Osteocyte (in vitro differentiated cells): ENCODE measurements at regions not wholly inside any gene's neighbourhood (a gene's known extent, or its start where the extent isn't known, plus 50 kb on each side); places are given as distances from the start of the nearest gene placed in this dataset.

Experiments
- DNase-seq: peaks from one replicate; pipeline ENCODE4 v3.0.0; 2021; ENCODE audit warnings: mixed read lengths; ENCODE audit not compliant: unreplicated experiment; ENCODE audit errors: extremely low spot score
- H3K27ac Mint-ChIP-seq: one replicate; pipeline ENCODE4 v1.8.0; 2021; ENCODE audit warnings: mild to moderate bottlenecking, mixed read lengths; ENCODE audit not compliant: unreplicated experiment
- H3K27me3 Mint-ChIP-seq: one replicate; pipeline ENCODE4 v1.8.0; 2021; ENCODE audit warnings: mixed read lengths; ENCODE audit not compliant: unreplicated experiment
- H3K36me3 Mint-ChIP-seq: one replicate; pipeline ENCODE4 v1.8.0; 2021; ENCODE audit warnings: mixed read lengths; ENCODE audit not compliant: unreplicated experiment
- H3K4me1 Mint-ChIP-seq: one replicate; pipeline ENCODE4 v1.8.0; 2021; ENCODE audit warnings: mixed read lengths; ENCODE audit not compliant: unreplicated experiment
- H3K4me3 Mint-ChIP-seq: one replicate; pipeline ENCODE4 v1.8.0; 2021; ENCODE audit warnings: mild to moderate bottlenecking, moderate library complexity, mixed read lengths; ENCODE audit not compliant: unreplicated experiment
- H3K9me3 Mint-ChIP-seq: one replicate; pipeline ENCODE4 v1.8.0; 2021; ENCODE audit warnings: mixed read lengths; ENCODE audit not compliant: unreplicated experiment
- TF ChIP-seq, protein P1 (sequence below): fragments of 200-600 bp; sonication (generic); IDR thresholded peaks from 2 replicates; pipeline ENCODE4 v1.5.0; 2021; ENCODE audit warnings: antibody characterized with exemption, mild to moderate bottlenecking, moderate library complexity

DNA sequence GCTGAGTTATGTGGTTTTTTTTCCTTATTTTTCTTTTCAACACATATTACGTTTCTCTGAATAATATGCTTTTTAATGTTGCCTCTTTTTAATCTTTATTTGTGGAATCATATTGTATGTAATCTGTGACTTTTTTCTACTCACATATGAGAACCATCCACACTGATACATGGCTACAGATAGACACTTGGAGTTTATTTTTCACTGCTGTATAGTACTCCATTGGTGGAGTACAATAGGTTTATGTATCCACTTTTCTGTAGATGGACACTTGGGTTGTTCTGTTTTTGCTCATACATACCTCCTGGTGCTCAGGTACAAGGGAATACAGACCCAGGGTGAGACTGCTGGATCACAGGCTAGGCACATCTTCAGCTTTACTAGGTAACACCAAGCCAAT lies 71.5 kb upstream of the ERG start:
- Mint-ChIP-seq H3K36me3 (peaks cover 17% of the 10 kb centered on the region), H3K4me3 (no peak overlapping the region), H3K27ac (no peak overlapping the region), H3K4me1 (peaks cover 10% of the 10 kb centered on the region), H3K9me3 (no peaks in the 10 kb centered on the region), H3K27me3 (peaks cover 6% of the 10 kb centered on the region)
- TF ChIP-seq, protein P1, sequence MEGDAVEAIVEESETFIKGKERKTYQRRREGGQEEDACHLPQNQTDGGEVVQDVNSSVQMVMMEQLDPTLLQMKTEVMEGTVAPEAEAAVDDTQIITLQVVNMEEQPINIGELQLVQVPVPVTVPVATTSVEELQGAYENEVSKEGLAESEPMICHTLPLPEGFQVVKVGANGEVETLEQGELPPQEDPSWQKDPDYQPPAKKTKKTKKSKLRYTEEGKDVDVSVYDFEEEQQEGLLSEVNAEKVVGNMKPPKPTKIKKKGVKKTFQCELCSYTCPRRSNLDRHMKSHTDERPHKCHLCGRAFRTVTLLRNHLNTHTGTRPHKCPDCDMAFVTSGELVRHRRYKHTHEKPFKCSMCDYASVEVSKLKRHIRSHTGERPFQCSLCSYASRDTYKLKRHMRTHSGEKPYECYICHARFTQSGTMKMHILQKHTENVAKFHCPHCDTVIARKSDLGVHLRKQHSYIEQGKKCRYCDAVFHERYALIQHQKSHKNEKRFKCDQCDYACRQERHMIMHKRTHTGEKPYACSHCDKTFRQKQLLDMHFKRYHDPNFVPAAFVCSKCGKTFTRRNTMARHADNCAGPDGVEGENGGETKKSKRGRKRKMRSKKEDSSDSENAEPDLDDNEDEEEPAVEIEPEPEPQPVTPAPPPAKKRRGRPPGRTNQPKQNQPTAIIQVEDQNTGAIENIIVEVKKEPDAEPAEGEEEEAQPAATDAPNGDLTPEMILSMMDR, result no peak
- no peak for DNase-seq

DNA sequence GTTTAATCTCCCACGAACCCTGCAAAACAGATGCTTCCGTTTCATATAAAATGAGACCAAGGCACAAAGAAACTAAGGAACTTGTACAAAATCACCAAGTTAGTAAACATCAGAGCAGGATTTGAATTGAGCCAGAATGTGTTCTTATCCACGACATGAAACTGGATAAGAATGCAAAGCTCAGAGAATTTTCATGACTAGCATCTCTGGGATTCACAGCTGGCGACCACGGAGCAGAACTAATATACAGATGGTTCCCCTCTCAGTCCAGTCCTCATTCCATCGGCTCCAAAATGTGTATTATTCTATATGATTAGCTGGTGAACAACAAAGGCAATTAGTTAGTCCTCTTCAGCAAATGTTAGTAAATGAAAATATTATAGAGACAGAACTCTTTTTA lies 72.3 kb upstream of the ERG start:
- Mint-ChIP-seq H3K4me1 (peaks cover 10% of the 10 kb centered on the region), H3K36me3 (peaks cover 17% of the 10 kb centered on the region), H3K27ac (no peak overlapping the region), H3K4me3 (no peak overlapping the region), H3K27me3 (peaks cover 13% of the 10 kb centered on the region), H3K9me3 (no peaks in the 10 kb centered on the region)
- DNase-seq, result no peak
- TF ChIP-seq, protein P1, result no peak

DNA sequence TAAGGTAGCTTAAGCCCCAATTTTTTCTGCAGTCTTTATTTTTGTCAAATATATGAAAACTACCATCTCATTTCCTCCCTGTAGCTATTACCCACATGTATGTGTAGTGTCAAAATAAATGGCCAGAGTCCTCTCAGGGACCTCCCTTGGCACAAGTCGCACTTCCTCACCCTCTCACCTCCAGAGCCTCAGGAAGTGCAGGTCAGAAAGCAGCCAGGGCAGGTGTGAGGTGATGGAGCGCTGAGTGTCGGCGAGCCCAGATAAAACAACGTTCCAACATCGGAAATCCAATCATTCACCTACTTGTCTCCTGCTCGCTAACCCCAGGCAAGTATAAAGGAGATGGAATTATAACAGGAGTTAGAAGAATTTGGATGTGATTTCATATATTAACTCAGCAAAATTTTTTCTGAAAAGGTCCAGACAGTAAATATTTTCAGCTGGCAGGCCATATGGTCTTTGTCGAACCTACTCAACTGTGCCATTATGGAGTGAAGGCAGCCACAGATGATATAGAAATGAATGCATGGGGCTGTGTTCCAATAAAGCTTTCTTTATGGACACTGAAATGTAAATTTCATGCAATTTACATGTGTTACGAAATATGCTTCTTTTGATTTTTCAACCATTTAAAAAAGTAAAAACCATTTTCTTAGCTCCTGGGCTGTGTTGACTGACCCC lies 76.8 kb upstream of the ERG start:
- DNase-seq, result no peak
- no peak overlapping the region for H3K27ac Mint-ChIP-seq
- H3K36me3 Mint-ChIP-seq, result peaks cover 11% of the 10 kb centered on the region
- H3K9me3 Mint-ChIP-seq, result no peaks in the 10 kb centered on the region
- H3K27me3 Mint-ChIP-seq, result peaks cover 23% of the 10 kb centered on the region
- H3K4me3 Mint-ChIP-seq, result no peak overlapping the region
- H3K4me1 Mint-ChIP-seq, result peaks cover 11% of the 10 kb centered on the region
- TF ChIP-seq, protein P1, result no peak

DNA sequence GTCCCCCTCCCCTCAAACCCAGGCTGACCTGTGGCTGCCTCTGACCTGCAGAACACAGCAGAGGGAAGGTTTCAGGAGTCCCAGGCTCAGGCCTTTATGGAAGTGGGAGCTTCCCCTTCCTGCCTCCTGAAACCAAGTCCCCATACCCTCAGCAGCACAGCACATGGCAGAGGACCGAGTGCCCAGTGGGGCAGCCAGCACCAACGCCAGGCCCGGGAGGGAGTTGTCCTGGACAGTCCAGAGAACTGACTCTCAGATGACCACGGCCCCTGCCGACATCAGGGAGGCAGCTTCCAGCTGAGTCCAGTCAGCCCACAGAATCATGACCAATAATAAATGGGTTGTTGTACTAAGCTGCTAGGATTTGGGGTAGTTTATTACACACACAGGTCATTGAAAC lies 79.6 kb upstream of the ERG start:
- Mint-ChIP-seq H3K36me3 (peaks cover 10% of the 10 kb centered on the region), H3K9me3 (no peaks in the 10 kb centered on the region), H3K4me1 (peaks cover 11% of the 10 kb centered on the region), H3K4me3 (no peak overlapping the region), H3K27me3 (peaks cover 18% of the 10 kb centered on the region), H3K27ac (no peak overlapping the region)
- TF ChIP-seq, protein P1, result no peak
- no peak for DNase-seq

DNA sequence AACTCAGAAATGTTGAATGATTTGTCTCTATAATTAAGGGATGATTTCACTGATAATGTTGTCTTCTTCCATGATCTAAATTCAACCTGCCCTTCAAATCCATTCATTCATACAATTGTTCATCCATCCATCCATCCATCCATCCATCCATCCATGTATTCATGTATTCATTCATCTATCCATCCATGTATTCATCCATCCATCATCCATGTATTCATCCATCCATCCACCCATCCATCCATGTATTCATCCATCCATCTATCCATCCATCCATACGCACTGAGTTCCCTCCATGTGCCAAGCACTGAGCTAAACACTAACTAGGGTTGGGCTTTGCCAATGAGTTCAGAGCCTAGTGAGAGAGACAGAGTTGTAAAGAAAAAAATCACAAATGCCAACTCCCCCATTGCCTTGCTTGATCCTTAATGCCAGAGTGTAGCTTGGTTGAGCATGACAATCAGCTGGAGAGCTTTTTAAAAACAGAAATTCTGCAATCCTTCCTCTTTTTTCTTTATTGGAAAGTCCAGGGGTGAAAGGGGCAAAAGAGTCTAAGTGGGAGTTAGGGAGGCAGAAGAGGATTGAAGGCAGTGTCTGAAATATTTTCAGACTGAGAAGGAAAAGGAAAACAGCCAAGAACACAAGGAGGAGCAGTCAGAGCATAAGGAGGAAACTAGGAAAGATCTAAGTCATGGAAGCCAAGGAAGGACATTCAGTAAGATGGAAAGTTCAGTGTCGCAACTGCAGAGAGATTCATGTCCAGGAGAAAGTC lies 92.4 kb upstream of the ERG start:
- H3K9me3 Mint-ChIP-seq, result no peaks in the 10 kb centered on the region
- no peak overlapping the region for H3K4me3 Mint-ChIP-seq
- DNase-seq, result no peak
- peaks cover 37% of the 10 kb centered on the region for H3K27me3 Mint-ChIP-seq
- H3K36me3 Mint-ChIP-seq, result no peaks in the 10 kb centered on the region
- no peak overlapping the region for H3K27ac Mint-ChIP-seq
- TF ChIP-seq, protein P1, result no peak
- peaks cover 4% of the 10 kb centered on the region for H3K4me1 Mint-ChIP-seq
